A673 (cell line): ENCODE measurements at regions not wholly inside any gene's neighbourhood (a gene's known extent, or its start where the extent isn't known, plus 50 kb on each side); places are given as distances from the start of the nearest gene placed in this dataset.

Experiments
- BruUV-seq: library from RNA; stranded (reverse); fragments of 400-500 nt; replicated peaks from 2 replicates; lab custom pipeline; 2021; lab: Mats Ljungman, UMichigan
- CTCF ChIA-PET: fragments of 300-600 bp; sonication (Branson Sonifier 250); formaldehyde crosslinking; loops from one replicate; lab custom pipeline; 2022; ENCODE audit warnings: antibody characterized with exemption; lab: Charles Lee
- POLR2A ChIA-PET: fragments of 300-600 bp; sonication (Branson Sonifier 250); formaldehyde crosslinking; loops from one replicate; lab custom pipeline; 2022; ENCODE audit warnings: antibody characterized with exemption; ENCODE audit not compliant: low non-redundant PET; lab: Charles Lee
- DNase-seq: peaks from one replicate; pipeline ENCODE4 v3.0.0-alpha.2; 2015; ENCODE audit warnings: low spot score
- H3K27ac ChIP-seq: fragments of 200-600 bp; sonication (generic); 2 replicates; pipeline ENCODE4 v1.5.1; 2016; ENCODE audit warnings: mixed run types, low read depth, mild to moderate bottlenecking, mixed read lengths, antibody characterized with exemption, low read length; ENCODE audit not compliant: poor library complexity, severe bottlenecking
- H3K27me3 ChIP-seq: fragments of 200-600 bp; sonication (generic); replicated peaks from 2 replicates; pipeline ENCODE4 v1.6.1; 2017; ENCODE audit warnings: mixed run types, low read depth, mild to moderate bottlenecking, mixed read lengths, antibody characterized with exemption, low read length; ENCODE audit not compliant: insufficient read depth, poor library complexity
- H3K36me3 ChIP-seq: fragments of 200-600 bp; sonication (generic); 2 replicates; pipeline ENCODE4 v1.6.1; 2016; ENCODE audit warnings: mixed run types, mild to moderate bottlenecking, mixed read lengths, antibody characterized with exemption, low read length; ENCODE audit not compliant: insufficient read depth, poor library complexity, severe bottlenecking
- H3K4me1 ChIP-seq: fragments of 200-600 bp; sonication (generic); 2 replicates; pipeline ENCODE4 v1.6.1; 2017; ENCODE audit warnings: mixed run types, mild to moderate bottlenecking, mixed read lengths, antibody characterized with exemption, low read length; ENCODE audit not compliant: insufficient read depth, poor library complexity, severe bottlenecking
- H3K4me3 ChIP-seq: fragments of 200-600 bp; sonication (generic); 2 replicates; pipeline ENCODE4 v1.5.1; 2016; ENCODE audit warnings: low read depth, mixed run types, mild to moderate bottlenecking, mixed read lengths, low read length; ENCODE audit not compliant: poor library complexity, severe bottlenecking
- H3K9me3 ChIP-seq: fragments of 200-600 bp; sonication (generic); 2 replicates; pipeline ENCODE4 v1.6.1; 2016; ENCODE audit warnings: mixed run types, low read depth, mild to moderate bottlenecking, mixed read lengths, antibody characterized with exemption, low read length; ENCODE audit not compliant: poor library complexity, severe bottlenecking
- EZH2 ChIP-seq: fragments of 200-600 bp; sonication (generic); IDR thresholded peaks from 2 replicates; pipeline ENCODE4 v1.6.1; 2017; ENCODE audit warnings: borderline replicate concordance, low read depth, mild to moderate bottlenecking, mixed read lengths, antibody characterized with exemption, low read length; ENCODE audit not compliant: poor library complexity, severe bottlenecking
- intact Hi-C: fragments of 100-400 bp; cut with micrococcal nuclease; formaldehyde crosslinking; loops from one replicate; pipeline ENCODE4 v1.10.0; 2022; ENCODE audit not compliant: unreplicated experiment
- TF ChIP-seq, protein P1 (sequence below): fragments of 300-800, 200-600 bp; sonication (generic); conservative IDR thresholded peaks from 2 replicates; pipeline ENCODE4 v1.5.1; 2017; ENCODE audit warnings: low read depth, mild to moderate bottlenecking, antibody characterized with exemption, low read length, moderate library complexity, mixed read lengths

DNA sequence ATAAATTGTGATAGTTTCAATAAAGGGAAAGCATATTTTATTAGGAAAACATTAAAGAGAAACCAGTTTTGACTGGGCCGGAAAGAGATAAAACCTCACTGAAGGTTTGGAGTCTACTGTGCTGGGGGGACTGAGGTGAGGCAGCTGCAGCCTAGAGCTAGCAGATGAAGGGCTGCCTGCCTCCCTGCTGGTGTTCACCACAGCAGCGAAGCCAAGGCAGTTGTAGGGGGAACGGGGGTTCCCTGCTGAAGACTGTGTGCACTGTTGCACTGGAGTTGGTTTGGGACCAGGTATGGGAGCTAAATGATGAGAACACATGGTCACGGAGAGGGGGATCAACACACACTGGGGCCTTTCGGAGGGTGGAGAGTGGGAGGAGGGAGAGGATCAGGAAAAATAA is 546.5 kb upstream of the SMIM31 start:
- intact Hi-C loops, result no loop called here
- no peaks in the 10 kb centered on the region for H3K9me3 ChIP-seq
- POLR2A ChIA-PET, result no interaction called here
- H3K36me3 ChIP-seq, result no peaks in the 10 kb centered on the region
- no peak for TF ChIP-seq EZH2
- TF ChIP-seq, protein P1, sequence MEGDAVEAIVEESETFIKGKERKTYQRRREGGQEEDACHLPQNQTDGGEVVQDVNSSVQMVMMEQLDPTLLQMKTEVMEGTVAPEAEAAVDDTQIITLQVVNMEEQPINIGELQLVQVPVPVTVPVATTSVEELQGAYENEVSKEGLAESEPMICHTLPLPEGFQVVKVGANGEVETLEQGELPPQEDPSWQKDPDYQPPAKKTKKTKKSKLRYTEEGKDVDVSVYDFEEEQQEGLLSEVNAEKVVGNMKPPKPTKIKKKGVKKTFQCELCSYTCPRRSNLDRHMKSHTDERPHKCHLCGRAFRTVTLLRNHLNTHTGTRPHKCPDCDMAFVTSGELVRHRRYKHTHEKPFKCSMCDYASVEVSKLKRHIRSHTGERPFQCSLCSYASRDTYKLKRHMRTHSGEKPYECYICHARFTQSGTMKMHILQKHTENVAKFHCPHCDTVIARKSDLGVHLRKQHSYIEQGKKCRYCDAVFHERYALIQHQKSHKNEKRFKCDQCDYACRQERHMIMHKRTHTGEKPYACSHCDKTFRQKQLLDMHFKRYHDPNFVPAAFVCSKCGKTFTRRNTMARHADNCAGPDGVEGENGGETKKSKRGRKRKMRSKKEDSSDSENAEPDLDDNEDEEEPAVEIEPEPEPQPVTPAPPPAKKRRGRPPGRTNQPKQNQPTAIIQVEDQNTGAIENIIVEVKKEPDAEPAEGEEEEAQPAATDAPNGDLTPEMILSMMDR, result no peak
- DNase-seq, result no peak
- H3K27ac ChIP-seq, result no peak overlapping the region
- BruUV-seq, result no TSS peak
- peaks cover 20% of the 10 kb centered on the region for H3K4me1 ChIP-seq
- H3K4me3 ChIP-seq, result no peak overlapping the region
- CTCF ChIA-PET, result no interaction called here
- H3K27me3 ChIP-seq, result no peaks in the 10 kb centered on the region

DNA sequence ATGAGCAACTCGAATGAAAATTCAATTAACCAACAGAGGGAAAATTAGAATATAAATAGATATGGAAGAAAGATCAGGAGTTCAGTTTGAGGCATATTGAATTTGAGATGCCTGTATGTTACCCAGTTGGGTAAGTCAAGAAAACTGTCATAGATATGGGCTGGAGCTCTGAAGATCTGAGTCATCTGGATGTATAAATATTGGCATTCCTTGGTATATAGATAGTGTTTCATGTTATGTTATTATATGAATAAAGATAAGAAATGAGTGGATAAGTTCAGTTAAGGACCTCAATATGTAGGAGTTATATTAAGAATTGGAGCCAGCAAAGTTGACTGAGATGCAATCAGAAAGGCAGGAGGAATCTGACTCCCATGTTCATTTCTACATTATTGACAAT is 543.6 kb upstream of the SMIM31 start:
- DNase-seq, result no peak
- H3K4me3 ChIP-seq, result no peak overlapping the region
- TF ChIP-seq EZH2, result no peak
- TF ChIP-seq, protein P1, result no peak
- ChIA-PET POLR2A (no interaction called here), CTCF (no interaction called here)
- BruUV-seq, result no TSS peak
- intact Hi-C loops, result no loop called here
- no peaks in the 10 kb centered on the region for H3K9me3 ChIP-seq
- H3K27ac ChIP-seq, result no peak overlapping the region
- no peaks in the 10 kb centered on the region for H3K4me1 ChIP-seq
- H3K36me3 ChIP-seq, result no peaks in the 10 kb centered on the region
- no peaks in the 10 kb centered on the region for H3K27me3 ChIP-seq

- Histone ChIP-seq H3K4me1 (no peaks in the 10 kb centered on the region), H3K9me3 (no peaks in the 10 kb centered on the region), H3K36me3 (no peaks in the 10 kb centered on the region), H3K4me3 (no peak overlapping the region), H3K27ac (no peak overlapping the region), H3K27me3 (no peaks in the 10 kb centered on the region)
- TF ChIP-seq EZH2, result no peak
- TF ChIP-seq, protein P1, result no peak
- CTCF ChIA-PET, result no interaction called here
- no peak for DNase-seq
- BruUV-seq, result no TSS peak
- POLR2A ChIA-PET, result no interaction called here
- intact Hi-C loops, result no loop called here
Observed at GRCh38 chr4:164212134-164212533, 541.8 kb upstream of the SMIM31 start.
